ENCODE measurements at regions not wholly inside any gene's neighbourhood (a gene's known extent, or its start where the extent isn't known, plus 50 kb on each side); places are given as distances from the start of the nearest gene placed in this dataset.

- Mint-ChIP-seq H3K4me1 (no peaks in the 10 kb centered on the region), H3K4me3 (no peak overlapping the region), H3K36me3 (no peaks in the 10 kb centered on the region), H3K9me3 (peaks cover 5% of the 10 kb centered on the region), H3K27ac (no peak overlapping the region), H3K27me3 (peaks cover 2% of the 10 kb centered on the region)
- ATAC-seq (ENCODE audit: low read depth) (no peak), DNase-seq (ENCODE audit: low spot score in 2 of 2) (no peak)
Observed at GRCh38 chr20:42020316-42020715, 402.1 kb upstream of the CHD6 start.

GRCh38 chr20:42018979-42019378, 400.8 kb upstream of the CHD6 start:
- ATAC-seq (ENCODE audit: low read depth) (no peak), DNase-seq (ENCODE audit: low spot score in 2 of 2) (no peak)
- H3K27ac Mint-ChIP-seq = no peak overlapping the region
- peaks cover 5% of the 10 kb centered on the region for H3K9me3 Mint-ChIP-seq
- no peaks in the 10 kb centered on the region for H3K4me1 Mint-ChIP-seq
- no peak overlapping the region for H3K4me3 Mint-ChIP-seq
- H3K36me3 Mint-ChIP-seq = no peaks in the 10 kb centered on the region
- H3K27me3 Mint-ChIP-seq = no peaks in the 10 kb centered on the region

GRCh38 chr20:42010090-42010489, 391.9 kb upstream of the CHD6 start:
- ATAC-seq (ENCODE audit: low read depth) (no peak), DNase-seq (ENCODE audit: low spot score in 2 of 2) (no peak)
- Mint-ChIP-seq H3K9me3 (peaks cover 9% of the 10 kb centered on the region), H3K27me3 (no peaks in the 10 kb centered on the region), H3K4me1 (no peaks in the 10 kb centered on the region), H3K36me3 (no peaks in the 10 kb centered on the region), H3K4me3 (no peak overlapping the region), H3K27ac (no peak overlapping the region)

GRCh38 chr20:42007251-42007650, 389.1 kb upstream of the CHD6 start:
- DNase-seq (ENCODE audit: low spot score in 2 of 2) = no peak
- H3K36me3 Mint-ChIP-seq = no peaks in the 10 kb centered on the region
- ATAC-seq (ENCODE audit: low read depth) = no peak
- H3K9me3 Mint-ChIP-seq = peaks cover 9% of the 10 kb centered on the region
- H3K4me3 Mint-ChIP-seq = no peak overlapping the region
- no peaks in the 10 kb centered on the region for H3K27me3 Mint-ChIP-seq
- H3K4me1 Mint-ChIP-seq = no peaks in the 10 kb centered on the region
- H3K27ac Mint-ChIP-seq = no peak overlapping the region

- DNase-seq (ENCODE audit: low spot score in 2 of 2) (no peak), ATAC-seq (ENCODE audit: low read depth) (no peak)
- Mint-ChIP-seq H3K4me3 (no peak overlapping the region), H3K9me3 (peaks cover 8% of the 10 kb centered on the region), H3K36me3 (no peaks in the 10 kb centered on the region), H3K27me3 (no peaks in the 10 kb centered on the region), H3K27ac (no peak overlapping the region), H3K4me1 (no peaks in the 10 kb centered on the region)
Observed at GRCh38 chr20:42005211-42005610, 387.0 kb upstream of the CHD6 start.

- Mint-ChIP-seq H3K27me3 (no peaks in the 10 kb centered on the region), H3K4me3 (no peak overlapping the region), H3K4me1 (no peaks in the 10 kb centered on the region), H3K9me3 (peaks cover 3% of the 10 kb centered on the region), H3K36me3 (peaks cover 2% of the 10 kb centered on the region), H3K27ac (no peak overlapping the region)
- ATAC-seq (ENCODE audit: low read depth) = no peak
- DNase-seq (ENCODE audit: low spot score in 2 of 2) = no peak
Observed at GRCh38 chr20:42003380-42003779, 385.2 kb upstream of the CHD6 start.

- Mint-ChIP-seq H3K4me1 (no peaks in the 10 kb centered on the region), H3K27me3 (no peaks in the 10 kb centered on the region), H3K27ac (no peak overlapping the region), H3K4me3 (no peak overlapping the region), H3K36me3 (peaks cover 4% of the 10 kb centered on the region), H3K9me3 (peaks cover 6% of the 10 kb centered on the region)
- DNase-seq (ENCODE audit: low spot score in 2 of 2) = no peak
- ATAC-seq (ENCODE audit: low read depth) = no peak
Observed at GRCh38 chr20:41998539-41999341, 380.6 kb upstream of the CHD6 start.

- Mint-ChIP-seq H3K27ac (no peak overlapping the region), H3K4me1 (no peaks in the 10 kb centered on the region), H3K27me3 (peaks cover 2% of the 10 kb centered on the region), H3K9me3 (peaks cover 6% of the 10 kb centered on the region), H3K36me3 (peaks cover 4% of the 10 kb centered on the region), H3K4me3 (no peak overlapping the region)
- ATAC-seq (ENCODE audit: low read depth) (no peak), DNase-seq (ENCODE audit: low spot score in 2 of 2) (no peak)
Observed at GRCh38 chr20:41996951-41997350, 378.8 kb upstream of the CHD6 start.

GRCh38 chr20:41992481-41992880, 374.3 kb upstream of the CHD6 start:
- peaks cover 2% of the 10 kb centered on the region for H3K9me3 Mint-ChIP-seq
- DNase-seq (ENCODE audit: low spot score in 2 of 2) (no peak), ATAC-seq (ENCODE audit: low read depth) (no peak)
- peaks cover 2% of the 10 kb centered on the region for H3K27me3 Mint-ChIP-seq
- no peaks in the 10 kb centered on the region for H3K4me1 Mint-ChIP-seq
- no peaks in the 10 kb centered on the region for H3K36me3 Mint-ChIP-seq
- H3K4me3 Mint-ChIP-seq = no peak overlapping the region
- H3K27ac Mint-ChIP-seq = no peak overlapping the region

- H3K4me3 Mint-ChIP-seq = no peak overlapping the region
- DNase-seq (ENCODE audit: low spot score in 2 of 2) (no peak), ATAC-seq (ENCODE audit: low read depth) (no peak)
- H3K36me3 Mint-ChIP-seq = no peaks in the 10 kb centered on the region
- no peak overlapping the region for H3K27ac Mint-ChIP-seq
- H3K9me3 Mint-ChIP-seq = peaks cover 2% of the 10 kb centered on the region
- no peaks in the 10 kb centered on the region for H3K4me1 Mint-ChIP-seq
- H3K27me3 Mint-ChIP-seq = peaks cover 2% of the 10 kb centered on the region
Observed at GRCh38 chr20:41991412-41991811, 373.2 kb upstream of the CHD6 start.

GRCh38 chr20:41989935-41990635, 371.9 kb upstream of the CHD6 start:
- DNase-seq (ENCODE audit: low spot score in 2 of 2) (no peak), ATAC-seq (ENCODE audit: low read depth) (no peak)
- Mint-ChIP-seq H3K36me3 (no peaks in the 10 kb centered on the region), H3K4me1 (no peaks in the 10 kb centered on the region), H3K4me3 (no peak overlapping the region), H3K27me3 (peaks cover 2% of the 10 kb centered on the region), H3K9me3 (peaks cover 2% of the 10 kb centered on the region), H3K27ac (no peak overlapping the region)

GRCh38 chr20:41989039-41989679, 371.0 kb upstream of the CHD6 start:
- Mint-ChIP-seq H3K36me3 (no peaks in the 10 kb centered on the region), H3K27me3 (peaks cover 2% of the 10 kb centered on the region), H3K9me3 (peaks cover 8% of the 10 kb centered on the region), H3K27ac (no peak overlapping the region), H3K4me1 (no peaks in the 10 kb centered on the region), H3K4me3 (no peak overlapping the region)
- no peak for ATAC-seq (ENCODE audit: low read depth)
- no peak for DNase-seq (ENCODE audit: low spot score in 2 of 2)

GRCh38 chr20:41984031-41984430, 365.9 kb upstream of the CHD6 start:
- no peak for ATAC-seq (ENCODE audit: low read depth)
- H3K4me3 Mint-ChIP-seq = no peak overlapping the region

GRCh38 chr20:41983159-41983558, 365.0 kb upstream of the CHD6 start:
- no peaks in the 10 kb centered on the region for H3K4me1 Mint-ChIP-seq
- no peak for DNase-seq (ENCODE audit: low spot score in 2 of 2)
- no peak overlapping the region for H3K4me3 Mint-ChIP-seq
- no peak overlapping the region for H3K27ac Mint-ChIP-seq
- H3K27me3 Mint-ChIP-seq = no peaks in the 10 kb centered on the region
- H3K36me3 Mint-ChIP-seq = no peaks in the 10 kb centered on the region
- ATAC-seq (ENCODE audit: low read depth) = no peak
- peaks cover 8% of the 10 kb centered on the region for H3K9me3 Mint-ChIP-seq

More at GRCh38 chr20:41984031-41984430, 365.9 kb upstream of the CHD6 start:
- Mint-ChIP-seq H3K27ac (no peak overlapping the region), H3K36me3 (no peaks in the 10 kb centered on the region), H3K4me1 (no peaks in the 10 kb centered on the region), H3K27me3 (no peaks in the 10 kb centered on the region), H3K9me3 (peaks cover 8% of the 10 kb centered on the region)
- DNase-seq (ENCODE audit: low spot score in 2 of 2) = no peak
